ENCODE measurements at regions not wholly inside any gene's neighbourhood (a gene's known extent, or its start where the extent isn't known, plus 50 kb on each side); places are given as distances from the start of the nearest gene placed in this dataset.
A peak's percentile ranks its signal among the peaks of the same experiment; 100 is the strongest.

DNA sequence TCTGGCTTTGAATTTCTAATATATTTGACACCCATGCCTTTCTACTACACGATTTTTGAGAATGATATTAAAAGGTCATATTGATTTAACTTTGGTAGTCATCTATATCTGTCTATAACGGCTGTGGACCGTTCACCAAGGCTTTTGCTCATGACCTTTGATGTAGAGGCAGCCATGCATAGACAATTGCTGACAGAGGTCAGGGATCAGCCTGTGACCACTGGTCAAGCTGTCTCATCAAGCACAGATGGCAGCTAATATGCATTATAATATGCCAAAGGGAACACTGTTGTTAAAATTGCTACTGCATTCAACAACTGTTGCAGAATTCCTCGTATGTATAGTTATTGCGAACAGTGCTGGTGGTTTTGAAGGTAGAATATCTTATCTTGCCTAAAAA is 323.9 kb upstream of the DSEL start:
- Histone ChIP-seq H3K4me1 (ENCODE audit: control insufficient read depth, insufficient read depth, low read length) (no peaks in the 10 kb centered on the region), H3K36me3 (ENCODE audit: control insufficient read depth, insufficient read depth, low read length) (no peaks in the 10 kb centered on the region), H3K27ac (ENCODE audit: low read length) (no peak overlapping the region), H3K9me3 (replicated peaks; ENCODE audit: control insufficient read depth, low read depth, low read length) (no peaks in the 10 kb centered on the region), H3K4me3 (ENCODE audit: low read length) (no peak overlapping the region), H3K27me3 (ENCODE audit: control insufficient read depth, insufficient read depth, low read length) (no peaks in the 10 kb centered on the region)
- WGBS (ENCODE audit: insufficient coverage) = 88% methylated on average over 2 of the region's 5 CpGs
- no peak for DNase-seq

DNA sequence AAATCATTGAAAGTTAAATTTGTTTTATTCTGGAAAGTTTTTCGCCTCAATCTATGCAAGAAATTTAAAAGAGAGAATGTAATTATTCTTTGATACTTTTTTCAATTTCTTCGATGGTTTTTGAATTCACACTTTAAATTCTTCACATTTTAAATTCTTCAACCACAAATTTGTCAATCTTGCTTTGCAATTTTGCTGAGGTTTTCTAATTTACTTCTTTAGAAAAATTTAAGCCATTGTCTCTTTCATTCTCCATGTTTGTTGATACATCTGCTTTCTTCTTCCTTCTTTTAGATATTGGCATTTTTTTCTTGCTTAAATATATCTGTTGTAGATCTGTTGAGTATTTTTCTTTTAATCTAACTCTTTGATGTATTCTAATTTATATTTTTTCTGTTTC is 301.9 kb upstream of the DSEL start:
- no peaks in the 10 kb centered on the region for H3K4me1 ChIP-seq (ENCODE audit: control insufficient read depth, insufficient read depth, low read length)
- H3K36me3 ChIP-seq (ENCODE audit: control insufficient read depth, insufficient read depth, low read length) = no peaks in the 10 kb centered on the region
- H3K4me3 ChIP-seq (ENCODE audit: low read length) = no peak overlapping the region
- DNase-seq = no peak
- H3K27me3 ChIP-seq (ENCODE audit: control insufficient read depth, insufficient read depth, low read length) = no peaks in the 10 kb centered on the region
- H3K27ac ChIP-seq (ENCODE audit: low read length) = no peak overlapping the region
- H3K9me3 ChIP-seq (replicated peaks; ENCODE audit: control insufficient read depth, low read depth, low read length) = no peaks in the 10 kb centered on the region
- no CpG with 5 or more reads among the region's 2 CpGs for WGBS (ENCODE audit: insufficient coverage)

DNA sequence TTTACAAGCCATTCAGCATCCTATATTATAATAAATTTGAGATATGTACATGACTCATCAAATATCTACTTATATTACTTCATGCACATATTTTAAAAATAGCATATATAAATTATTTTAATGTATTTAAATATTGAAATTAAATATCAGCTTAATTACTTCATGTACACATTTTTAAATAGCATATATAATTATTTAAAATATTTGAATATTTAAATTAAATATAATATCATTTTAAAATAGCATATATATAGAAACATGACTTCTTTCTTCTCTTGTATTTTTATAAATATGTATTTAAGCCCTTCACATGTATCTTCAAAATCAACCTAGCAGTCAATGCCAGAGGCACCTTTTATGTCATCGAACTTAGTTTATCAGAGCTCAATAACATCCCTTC is 298.8 kb upstream of the DSEL start:
- no peak for DNase-seq
- Histone ChIP-seq H3K27ac (ENCODE audit: low read length) (no peak overlapping the region), H3K36me3 (ENCODE audit: control insufficient read depth, insufficient read depth, low read length) (no peaks in the 10 kb centered on the region), H3K27me3 (ENCODE audit: control insufficient read depth, insufficient read depth, low read length) (no peaks in the 10 kb centered on the region), H3K9me3 (replicated peaks; ENCODE audit: control insufficient read depth, low read depth, low read length) (no peaks in the 10 kb centered on the region), H3K4me3 (ENCODE audit: low read length) (no peak overlapping the region), H3K4me1 (ENCODE audit: control insufficient read depth, insufficient read depth, low read length) (no peaks in the 10 kb centered on the region)
- WGBS (ENCODE audit: insufficient coverage) = no CpG with 5 or more reads among the region's 1 CpG

DNA sequence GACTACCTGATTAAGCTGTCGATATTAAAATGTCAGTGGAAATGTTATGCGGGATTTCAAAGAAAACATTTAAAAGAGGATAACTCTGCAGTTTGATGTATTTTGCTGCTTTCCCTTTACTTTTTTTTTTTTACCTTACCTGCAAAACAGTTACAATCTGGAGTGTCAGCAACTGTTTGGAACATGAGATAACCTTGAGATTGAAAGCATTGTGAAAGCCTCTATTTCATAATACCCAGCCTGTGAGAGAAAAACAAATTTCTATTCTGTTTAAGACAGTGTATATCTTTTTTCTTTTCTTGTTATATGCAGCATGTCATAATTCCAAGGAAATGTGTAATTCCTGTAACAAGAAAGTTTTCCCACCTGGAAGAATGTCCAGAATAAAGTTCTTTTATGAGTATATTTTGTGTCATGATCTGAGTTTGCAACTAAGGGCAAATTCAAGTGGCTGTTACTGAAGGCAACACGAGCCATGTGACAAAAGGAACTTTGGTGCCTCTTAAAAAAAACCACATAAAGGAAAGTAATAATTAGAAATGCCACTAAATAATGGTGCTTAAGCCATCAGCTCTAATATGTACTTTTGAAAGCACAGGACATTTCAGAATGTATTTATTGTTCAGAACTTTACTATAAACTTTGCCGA is 297.0 kb upstream of the DSEL start:
- no CpG with 5 or more reads among the region's 4 CpGs for WGBS (ENCODE audit: insufficient coverage)
- Histone ChIP-seq H3K4me1 (ENCODE audit: control insufficient read depth, insufficient read depth, low read length) (no peaks in the 10 kb centered on the region), H3K4me3 (ENCODE audit: low read length) (no peak overlapping the region), H3K9me3 (replicated peaks; ENCODE audit: control insufficient read depth, low read depth, low read length) (no peaks in the 10 kb centered on the region), H3K27me3 (ENCODE audit: control insufficient read depth, insufficient read depth, low read length) (no peaks in the 10 kb centered on the region), H3K27ac (ENCODE audit: low read length) (no peak overlapping the region), H3K36me3 (ENCODE audit: control insufficient read depth, insufficient read depth, low read length) (no peaks in the 10 kb centered on the region)
- no peak for DNase-seq

DNA sequence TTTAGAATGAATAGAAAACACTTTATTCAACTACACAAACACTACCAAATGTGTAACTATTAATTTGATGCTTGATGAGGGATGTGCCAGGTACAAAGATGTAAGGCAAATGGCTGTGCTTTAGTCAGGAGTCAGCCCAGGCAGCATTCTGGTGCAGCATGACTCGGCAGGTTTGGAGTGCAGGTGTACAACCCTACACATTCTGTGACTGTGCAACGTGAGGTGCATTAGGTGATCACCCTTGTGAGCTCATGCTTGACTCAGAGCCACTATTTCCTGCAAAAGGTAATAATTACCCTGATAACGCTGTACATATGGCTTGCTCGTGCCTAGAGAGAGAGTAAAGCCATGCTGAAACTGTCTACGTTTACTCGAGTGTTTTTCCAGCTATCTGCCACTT is 288.7 kb upstream of the DSEL start:
- Histone ChIP-seq H3K4me3 (ENCODE audit: low read length) (no peak overlapping the region), H3K4me1 (ENCODE audit: control insufficient read depth, insufficient read depth, low read length) (no peaks in the 10 kb centered on the region), H3K9me3 (replicated peaks; ENCODE audit: control insufficient read depth, low read depth, low read length) (no peaks in the 10 kb centered on the region), H3K27ac (ENCODE audit: low read length) (no peak overlapping the region), H3K27me3 (ENCODE audit: control insufficient read depth, insufficient read depth, low read length) (no peaks in the 10 kb centered on the region), H3K36me3 (ENCODE audit: control insufficient read depth, insufficient read depth, low read length) (no peaks in the 10 kb centered on the region)
- 82% methylated on average over 4 of the region's 6 CpGs for WGBS (ENCODE audit: insufficient coverage)
- no peak for DNase-seq

DNA sequence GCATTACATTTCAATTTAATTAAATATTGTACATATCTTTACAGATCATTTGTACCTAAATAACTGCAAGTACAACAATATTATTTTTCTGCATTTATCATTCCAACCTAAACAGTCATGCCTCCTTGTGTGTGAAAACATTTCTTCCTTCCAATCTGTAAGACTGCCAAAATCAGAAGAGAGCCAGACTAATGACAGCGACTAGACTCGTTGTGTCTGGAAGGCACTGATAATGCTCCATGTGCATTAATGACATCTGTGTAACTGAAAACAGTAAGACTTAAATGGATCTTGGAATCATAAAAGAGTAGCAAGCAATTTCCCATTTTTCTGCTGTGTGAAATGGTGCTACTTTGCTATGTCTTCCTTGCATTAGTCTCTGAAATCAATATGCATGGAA is 278.0 kb upstream of the DSEL start:
- DNase-seq = peak; percentile 34
- H3K9me3 ChIP-seq (replicated peaks; ENCODE audit: control insufficient read depth, low read depth, low read length) = no peaks in the 10 kb centered on the region
- H3K27me3 ChIP-seq (ENCODE audit: control insufficient read depth, insufficient read depth, low read length) = no peaks in the 10 kb centered on the region
- H3K4me3 ChIP-seq (ENCODE audit: low read length) = no peak overlapping the region
- no peaks in the 10 kb centered on the region for H3K36me3 ChIP-seq (ENCODE audit: control insufficient read depth, insufficient read depth, low read length)
- H3K27ac ChIP-seq (ENCODE audit: low read length) = no peak overlapping the region
- H3K4me1 ChIP-seq (ENCODE audit: control insufficient read depth, insufficient read depth, low read length) = no peaks in the 10 kb centered on the region
- no CpG with 5 or more reads among the region's 2 CpGs for WGBS (ENCODE audit: insufficient coverage)

DNA sequence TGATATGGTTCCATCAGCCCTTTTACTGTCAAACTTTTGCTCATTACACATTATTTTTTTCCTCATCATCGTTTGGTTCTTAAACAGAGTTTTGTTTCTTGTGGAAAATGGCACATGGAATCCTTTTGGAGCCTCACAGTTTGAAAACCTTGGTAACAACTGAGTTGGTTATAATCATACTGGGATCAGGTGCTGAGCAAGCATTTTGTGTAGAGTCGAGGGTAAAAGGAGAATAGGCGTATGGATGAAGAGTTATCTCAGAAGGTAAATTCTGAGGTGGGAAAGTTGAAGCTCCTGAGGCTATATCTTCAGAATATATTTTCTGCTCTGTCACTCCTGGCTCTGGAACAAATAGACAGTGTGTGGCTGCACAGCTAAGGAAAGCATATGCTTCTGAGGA is 274.0 kb upstream of the DSEL start:
- Histone ChIP-seq H3K36me3 (ENCODE audit: control insufficient read depth, insufficient read depth, low read length) (no peaks in the 10 kb centered on the region), H3K4me1 (ENCODE audit: control insufficient read depth, insufficient read depth, low read length) (peaks cover 7% of the 10 kb centered on the region), H3K27me3 (ENCODE audit: control insufficient read depth, insufficient read depth, low read length) (no peaks in the 10 kb centered on the region), H3K9me3 (replicated peaks; ENCODE audit: control insufficient read depth, low read depth, low read length) (no peaks in the 10 kb centered on the region), H3K4me3 (ENCODE audit: low read length) (no peak overlapping the region), H3K27ac (ENCODE audit: low read length) (no peak overlapping the region)
- no CpG with 5 or more reads among the region's 3 CpGs for WGBS (ENCODE audit: insufficient coverage)
- DNase-seq = no peak

DNA sequence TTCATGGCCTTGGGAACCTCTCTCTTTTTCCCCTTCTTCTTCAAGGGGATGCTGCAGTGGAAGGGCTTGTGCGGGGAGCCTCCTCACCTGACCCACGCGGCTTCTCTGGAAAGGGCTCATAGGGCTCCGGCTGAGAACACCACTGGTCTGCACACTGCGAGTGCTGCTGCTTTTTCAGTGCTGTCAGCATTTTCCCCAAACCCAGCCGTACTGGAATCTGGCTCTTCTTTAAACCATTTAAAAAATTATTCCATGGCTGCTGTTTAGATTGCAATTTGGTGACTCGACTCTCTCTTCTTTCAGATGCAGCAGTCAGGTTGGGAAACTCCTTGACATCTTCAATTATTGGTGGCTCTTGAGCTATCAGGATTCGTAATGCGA is 272.6 kb upstream of the DSEL start:
- DNase-seq = no peak
- Histone ChIP-seq H3K4me1 (ENCODE audit: control insufficient read depth, insufficient read depth, low read length) (peaks cover 7% of the 10 kb centered on the region), H3K36me3 (ENCODE audit: control insufficient read depth, insufficient read depth, low read length) (no peaks in the 10 kb centered on the region), H3K4me3 (ENCODE audit: low read length) (no peak overlapping the region), H3K9me3 (replicated peaks; ENCODE audit: control insufficient read depth, low read depth, low read length) (no peaks in the 10 kb centered on the region), H3K27me3 (ENCODE audit: control insufficient read depth, insufficient read depth, low read length) (no peaks in the 10 kb centered on the region), H3K27ac (ENCODE audit: low read length) (no peak overlapping the region)
- 93% methylated on average over 3 of the region's 9 CpGs for WGBS (ENCODE audit: insufficient coverage)

DNA sequence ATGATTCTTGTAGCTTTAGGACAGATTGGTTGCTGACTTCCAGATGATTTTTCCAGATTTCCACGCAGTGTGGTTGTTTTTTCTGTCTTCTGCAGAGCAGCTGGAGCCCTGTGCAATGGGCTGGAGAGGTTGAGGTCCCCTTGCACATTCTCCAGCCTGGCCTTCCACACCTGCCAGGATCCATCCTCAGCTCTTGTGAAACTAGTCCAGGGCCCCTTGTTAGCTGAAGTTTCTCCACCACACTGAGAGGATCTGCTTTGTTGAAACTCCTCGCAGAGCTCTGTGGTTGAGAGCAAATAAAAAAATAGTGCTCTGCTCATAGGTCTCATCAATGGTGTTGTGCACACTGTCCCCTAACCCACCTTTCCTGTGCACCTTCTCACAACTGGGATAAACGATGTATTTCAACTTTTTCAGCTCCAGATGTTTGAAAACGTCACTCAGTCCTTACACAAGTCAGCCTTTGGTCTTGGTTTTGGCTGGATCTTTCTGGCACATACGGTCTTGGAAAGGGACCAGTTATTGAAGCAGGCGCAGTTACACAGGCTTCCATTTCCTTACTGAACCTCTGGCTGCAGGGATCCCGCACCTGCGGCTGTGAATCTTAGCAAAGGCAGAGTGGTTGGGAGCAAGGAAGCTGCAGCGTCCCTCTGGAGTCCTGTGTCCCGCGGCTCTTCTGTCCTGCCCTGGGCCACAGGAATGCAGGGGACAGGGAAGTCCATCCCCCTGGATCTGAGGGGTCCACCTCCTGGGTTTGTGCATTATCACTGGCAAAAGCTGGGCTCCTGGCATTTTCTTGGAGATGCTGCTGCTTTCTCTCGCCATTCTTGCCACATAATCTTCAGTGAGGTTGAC is 272.0 kb upstream of the DSEL start:
- Histone ChIP-seq H3K27me3 (ENCODE audit: control insufficient read depth, insufficient read depth, low read length) (no peaks in the 10 kb centered on the region), H3K9me3 (replicated peaks; ENCODE audit: control insufficient read depth, low read depth, low read length) (no peaks in the 10 kb centered on the region), H3K27ac (ENCODE audit: low read length) (no peak overlapping the region), H3K36me3 (ENCODE audit: control insufficient read depth, insufficient read depth, low read length) (no peaks in the 10 kb centered on the region), H3K4me1 (ENCODE audit: control insufficient read depth, insufficient read depth, low read length) (peaks cover 7% of the 10 kb centered on the region), H3K4me3 (ENCODE audit: low read length) (no peak overlapping the region)
- DNase-seq = peak; percentile 80
- WGBS (ENCODE audit: insufficient coverage) = 34% methylated on average over 6 of the region's 12 CpGs

DNA sequence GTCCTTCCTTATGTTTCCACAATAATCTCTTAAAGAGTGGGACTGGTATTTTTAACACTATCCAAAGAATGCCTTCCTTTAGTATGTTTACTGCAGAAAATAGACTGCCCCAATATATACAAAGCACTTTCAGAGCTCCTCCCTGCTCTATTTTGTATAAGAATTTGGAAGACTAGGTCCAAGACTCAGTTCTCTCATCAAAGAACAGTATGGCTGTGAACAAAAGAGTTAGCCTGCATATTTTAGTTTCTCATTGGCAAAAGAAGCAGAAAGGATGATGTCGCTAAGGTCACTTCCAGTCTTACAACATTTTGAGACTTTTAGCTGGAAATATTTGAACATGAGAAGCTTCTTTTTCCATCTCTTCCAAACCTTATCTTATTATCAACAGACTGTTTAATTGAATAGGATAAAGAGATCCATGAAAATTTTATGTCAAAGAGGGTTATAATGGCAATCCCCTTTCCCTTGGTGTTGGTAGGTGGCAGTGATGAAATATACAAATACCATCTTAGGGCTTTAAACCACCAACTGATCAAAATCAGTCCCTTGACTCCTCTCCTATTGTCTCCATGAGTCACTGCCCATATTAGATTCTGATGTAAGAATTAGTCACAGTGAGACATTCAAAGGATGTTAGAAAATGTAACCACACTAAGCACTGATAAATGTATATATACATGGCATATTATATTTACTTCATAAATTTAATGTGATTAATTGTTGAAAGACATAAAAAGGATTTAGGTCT is 266.9 kb upstream of the DSEL start:
- WGBS (ENCODE audit: insufficient coverage) = no CpG with 5 or more reads among the region's 1 CpG
- Histone ChIP-seq H3K27me3 (ENCODE audit: control insufficient read depth, insufficient read depth, low read length) (no peaks in the 10 kb centered on the region), H3K4me1 (ENCODE audit: control insufficient read depth, insufficient read depth, low read length) (peaks cover 1% of the 10 kb centered on the region), H3K27ac (ENCODE audit: low read length) (no peak overlapping the region), H3K4me3 (ENCODE audit: low read length) (no peak overlapping the region), H3K36me3 (ENCODE audit: control insufficient read depth, insufficient read depth, low read length) (no peaks in the 10 kb centered on the region), H3K9me3 (replicated peaks; ENCODE audit: control insufficient read depth, low read depth, low read length) (no peaks in the 10 kb centered on the region)
- DNase-seq = no peak

Data from muscle of leg (tissue), 3 donors.